ENCODE measurements at regions not wholly inside any gene's neighbourhood (a gene's known extent, or its start where the extent isn't known, plus 50 kb on each side); places are given as distances from the start of the nearest gene placed in this dataset.

- TF ChIP-seq, protein P1, sequence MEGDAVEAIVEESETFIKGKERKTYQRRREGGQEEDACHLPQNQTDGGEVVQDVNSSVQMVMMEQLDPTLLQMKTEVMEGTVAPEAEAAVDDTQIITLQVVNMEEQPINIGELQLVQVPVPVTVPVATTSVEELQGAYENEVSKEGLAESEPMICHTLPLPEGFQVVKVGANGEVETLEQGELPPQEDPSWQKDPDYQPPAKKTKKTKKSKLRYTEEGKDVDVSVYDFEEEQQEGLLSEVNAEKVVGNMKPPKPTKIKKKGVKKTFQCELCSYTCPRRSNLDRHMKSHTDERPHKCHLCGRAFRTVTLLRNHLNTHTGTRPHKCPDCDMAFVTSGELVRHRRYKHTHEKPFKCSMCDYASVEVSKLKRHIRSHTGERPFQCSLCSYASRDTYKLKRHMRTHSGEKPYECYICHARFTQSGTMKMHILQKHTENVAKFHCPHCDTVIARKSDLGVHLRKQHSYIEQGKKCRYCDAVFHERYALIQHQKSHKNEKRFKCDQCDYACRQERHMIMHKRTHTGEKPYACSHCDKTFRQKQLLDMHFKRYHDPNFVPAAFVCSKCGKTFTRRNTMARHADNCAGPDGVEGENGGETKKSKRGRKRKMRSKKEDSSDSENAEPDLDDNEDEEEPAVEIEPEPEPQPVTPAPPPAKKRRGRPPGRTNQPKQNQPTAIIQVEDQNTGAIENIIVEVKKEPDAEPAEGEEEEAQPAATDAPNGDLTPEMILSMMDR (IDR thresholded peaks at IDR 0.05; ENCODE audit: control extremely low read depth in 1 of 3, insufficient read depth in 1 of 3, low read depth in 1 of 3, low read length in 3 of 3) = peak; percentile 27 to 49 (median 41)
- 0 out of 4 replicates have a peak, but pooled peaks of 1 of the 2 experiments have one; percentile 45 for TF ChIP-seq HDAC2 (IDR thresholded peaks at IDR 0.05; ENCODE audit: borderline replicate concordance in 1 of 2, low read depth in 2 of 2, low read length in 2 of 2)
Observed at GRCh38 chr13:29964181-29964845, 113.9 kb upstream of the UBL3 start (continued).
